ENCODE measurements at regions not wholly inside any gene's neighbourhood (a gene's known extent, or its start where the extent isn't known, plus 50 kb on each side); places are given as distances from the start of the nearest gene placed in this dataset.

- DNase-seq = no peak
Observed at GRCh38 chrX:39890807-39891206, 207.0 kb downstream of the BCOR start.

GRCh38 chrX:39891781-39892180 is 206.0 kb downstream of the BCOR start:
- peak; percentile 1 for DNase-seq

DNA sequence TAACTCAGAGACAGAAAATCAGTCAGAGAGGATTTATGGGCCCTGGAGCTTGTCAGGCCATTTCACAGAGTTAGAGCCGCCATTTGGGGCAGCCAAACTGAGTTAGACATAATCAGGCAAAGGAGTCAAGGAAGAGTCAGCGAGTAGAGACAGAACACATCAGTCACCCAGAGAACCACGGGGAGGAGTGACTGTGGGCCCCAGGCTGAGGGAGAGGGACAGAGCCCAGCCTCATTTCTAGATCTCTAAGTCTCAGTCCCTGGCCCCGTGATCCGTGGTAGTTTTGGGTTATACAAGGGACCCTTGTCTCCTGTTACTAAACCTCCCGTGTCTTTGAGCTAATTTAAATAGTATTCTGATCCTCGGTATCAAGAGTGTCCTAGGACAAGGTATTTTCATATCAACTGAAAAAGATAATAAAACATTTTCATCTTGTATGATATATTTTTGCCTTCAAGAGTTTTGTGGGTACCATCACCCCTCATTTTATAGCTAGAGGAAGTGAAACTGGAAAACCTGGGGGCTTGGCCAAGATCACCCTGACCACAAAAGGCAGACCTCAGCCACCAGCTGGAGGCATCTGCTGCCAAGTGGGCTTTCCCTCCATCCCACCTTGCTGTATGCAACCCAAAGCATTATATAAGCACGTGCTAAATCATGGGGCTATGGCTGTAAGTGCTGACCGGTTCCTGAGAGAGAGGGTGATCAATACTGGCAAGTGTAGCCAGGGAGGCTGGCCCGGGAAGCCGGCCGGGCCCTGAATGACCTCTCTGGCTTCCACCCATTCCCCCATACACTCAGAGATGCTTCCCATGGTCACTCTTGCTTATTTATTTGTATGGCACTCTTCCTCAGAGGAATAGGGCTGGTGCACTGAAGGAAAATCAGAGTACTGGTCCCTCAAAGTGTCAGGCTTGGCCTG is 204.1 kb downstream of the BCOR start:
- DNase-seq = no peak

- no peak for DNase-seq
Observed at GRCh38 chrX:39894683-39895082, 203.1 kb downstream of the BCOR start.

DNA sequence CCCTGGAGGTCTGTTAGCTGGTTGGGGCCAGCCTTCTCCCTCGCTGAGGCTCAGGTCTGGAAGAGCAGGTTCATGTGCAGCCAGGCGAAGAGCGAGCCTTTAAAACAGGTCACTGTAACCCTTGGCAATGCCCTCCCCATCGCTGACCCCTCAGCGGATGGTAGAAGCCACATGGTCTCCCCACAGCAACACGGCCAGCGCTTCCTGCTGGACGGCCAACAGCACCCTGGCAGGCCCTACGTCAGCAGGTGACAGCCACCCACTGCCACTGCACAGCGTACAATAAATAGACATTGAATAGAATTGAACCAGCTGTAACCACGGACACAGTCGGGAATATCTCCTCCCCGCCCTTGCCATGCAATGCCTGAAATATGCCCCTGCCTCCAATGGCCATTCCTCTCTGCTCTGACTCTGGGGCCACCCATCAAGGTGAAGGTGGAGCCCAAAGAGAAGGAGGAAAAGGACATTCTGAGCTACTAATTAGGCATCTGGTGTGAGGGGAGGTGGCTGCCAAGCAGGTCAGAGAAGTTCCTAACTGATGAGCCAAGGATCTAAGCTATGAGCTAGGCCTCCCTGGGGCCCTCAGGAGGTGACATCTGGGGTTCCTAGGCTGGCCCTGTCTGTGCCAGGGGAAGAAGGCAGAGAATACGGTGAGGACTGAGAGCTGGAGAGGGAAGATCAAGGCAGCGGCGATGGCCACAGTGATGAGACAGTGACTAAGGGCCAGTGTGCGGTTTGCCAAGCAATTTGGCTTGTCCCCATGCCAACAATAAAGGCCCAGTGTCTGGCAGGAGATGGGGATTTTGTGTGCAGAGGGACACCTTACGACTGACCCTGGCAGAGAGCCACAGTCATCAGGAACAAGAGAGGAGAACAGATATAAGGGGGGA is 202.3 kb downstream of the BCOR start:
- DNase-seq = no peak

GRCh38 chrX:39896951-39897740 is 200.6 kb downstream of the BCOR start:
- no peak for DNase-seq

- no peak for DNase-seq
Observed at GRCh38 chrX:39897741-39898097, 200.0 kb downstream of the BCOR start.

- DNase-seq = no peak
Observed at GRCh38 chrX:39898147-39898546, 199.6 kb downstream of the BCOR start.

DNA sequence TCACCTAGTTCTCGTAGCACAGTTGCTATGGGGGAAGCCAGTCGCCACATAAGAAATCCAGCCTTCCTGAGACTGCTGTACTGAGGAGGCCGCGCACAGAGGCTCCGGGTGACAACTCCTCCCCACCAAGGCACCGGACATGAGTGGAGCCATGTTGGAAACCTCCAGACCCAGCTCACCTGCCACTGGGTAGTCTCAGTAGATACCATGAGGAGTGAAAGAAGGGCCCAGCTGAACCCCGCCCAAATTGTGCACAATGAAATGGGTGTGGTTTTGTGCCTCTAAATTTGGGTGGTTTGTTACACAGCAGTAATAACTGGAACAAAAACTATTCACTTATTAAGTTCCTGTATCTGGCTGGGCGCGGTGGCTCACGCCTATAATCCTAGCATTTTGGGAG is 198.7 kb downstream of the BCOR start:
- DNase-seq = no peak

DNA sequence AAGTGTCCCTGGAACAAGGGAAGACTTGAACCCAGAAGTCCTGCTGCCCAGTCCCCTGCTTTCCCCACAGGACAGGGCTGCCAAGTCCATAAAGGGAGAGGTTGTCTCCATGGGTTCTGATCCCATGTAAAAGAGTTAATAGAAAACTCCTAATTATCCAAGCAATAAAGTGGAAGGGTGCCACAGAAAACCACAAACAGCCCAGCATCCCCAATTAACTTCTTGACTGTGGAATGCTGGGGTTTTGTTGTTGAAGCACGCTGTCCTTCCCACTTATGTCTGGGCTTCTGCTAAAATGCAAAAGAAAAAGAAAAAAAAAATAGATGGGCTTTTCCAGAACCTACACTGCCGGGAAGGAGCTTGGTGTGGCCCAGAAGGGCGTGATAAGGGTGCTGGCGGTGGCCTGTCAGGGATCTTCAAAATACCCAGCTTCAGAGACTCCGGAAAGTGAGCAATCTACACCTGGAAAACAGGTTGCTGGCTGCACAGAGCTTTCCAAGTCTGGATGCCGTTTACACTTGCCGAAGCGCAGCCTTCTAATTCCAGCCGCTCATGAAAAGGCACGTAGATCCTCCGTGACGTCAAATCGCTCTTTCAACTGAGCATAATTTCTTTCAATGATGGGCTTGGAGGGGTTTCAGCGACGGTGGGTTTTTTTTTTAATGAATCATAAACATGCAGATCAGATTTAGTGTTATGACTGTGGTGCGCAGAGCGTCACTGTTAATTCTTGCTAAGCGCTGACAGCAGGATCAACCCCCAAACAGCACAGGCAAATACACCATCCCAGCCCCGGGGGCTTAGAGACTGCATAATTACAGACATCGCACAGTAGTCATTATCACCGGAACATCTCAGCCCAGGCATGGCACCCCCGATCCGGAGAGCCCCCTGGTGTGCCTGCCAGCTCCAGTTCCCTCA is 197.6 kb downstream of the BCOR start:
- DNase-seq = no peak

GRCh38 chrX:39900777-39901170 is 197.0 kb downstream of the BCOR start:
- no peak for DNase-seq

- DNase-seq = no peak
Observed at GRCh38 chrX:39903343-39903742, 194.4 kb downstream of the BCOR start.

DNA sequence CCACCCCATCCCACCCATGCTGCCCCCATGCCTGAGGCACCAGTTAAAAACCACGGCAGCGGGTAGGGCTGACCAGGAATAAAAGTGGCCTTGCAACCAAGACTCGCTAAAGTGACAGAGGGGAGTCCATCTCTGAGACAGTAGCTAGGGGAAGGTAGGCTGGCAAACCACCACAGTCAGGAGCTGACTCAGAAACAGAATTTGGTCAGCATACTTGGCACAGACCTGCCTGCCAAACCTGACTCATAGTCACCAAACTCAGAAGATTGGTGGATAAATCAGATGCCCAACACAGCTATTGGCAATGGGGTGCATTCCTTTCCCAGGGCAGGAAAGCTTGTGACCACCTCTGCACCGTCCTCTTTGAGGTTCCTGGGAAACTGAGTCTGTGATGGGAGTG is 193.8 kb downstream of the BCOR start:
- DNase-seq = no peak

- no peak for DNase-seq
Observed at GRCh38 chrX:39904816-39905537, 192.8 kb downstream of the BCOR start.

DNA sequence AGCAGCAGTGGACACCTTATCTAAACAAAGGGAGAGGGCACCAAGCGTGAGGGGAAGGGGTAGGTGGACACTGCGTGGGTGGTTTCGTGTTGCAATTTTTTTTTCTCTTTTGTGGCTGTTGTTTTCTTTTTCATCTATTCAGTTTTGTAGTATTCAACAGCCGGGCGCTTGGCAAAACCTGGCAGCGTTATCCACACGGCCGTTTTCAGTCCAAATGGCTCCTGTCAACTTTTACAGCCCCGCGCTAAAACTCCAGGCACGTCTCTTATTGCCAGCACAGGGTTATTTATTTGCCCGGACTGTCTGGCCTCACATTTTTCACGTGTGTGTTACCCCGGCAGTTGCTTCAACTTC is 192.2 kb downstream of the BCOR start:
- no peak for DNase-seq

- no peak for DNase-seq
Observed at GRCh38 chrX:39905946-39906345, 191.8 kb downstream of the BCOR start.

- DNase-seq = no peak
Observed at GRCh38 chrX:39907964-39908661, 189.6 kb downstream of the BCOR start.

- DNase-seq = no peak
Observed at GRCh38 chrX:39909996-39910395, 187.8 kb downstream of the BCOR start.

DNA sequence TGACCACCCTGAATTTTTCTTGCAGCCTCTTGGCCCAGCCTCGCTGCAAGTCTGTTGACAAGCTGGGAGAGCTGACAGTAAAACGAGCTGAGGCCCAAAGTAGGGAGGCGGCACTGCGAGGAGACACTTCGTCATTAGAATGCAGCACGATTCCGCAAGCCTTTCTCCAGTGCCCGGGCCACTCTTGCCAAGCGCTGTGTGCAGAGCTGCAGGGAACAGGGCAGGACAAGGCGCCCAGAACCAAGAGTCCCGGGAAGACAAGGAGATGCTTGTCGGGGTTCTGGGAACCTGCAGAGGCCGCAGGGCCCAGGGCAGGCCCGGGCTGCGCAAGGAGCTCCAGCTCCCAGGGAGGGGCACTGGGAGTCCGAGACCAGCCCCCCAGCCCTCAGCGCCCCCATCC is 187.1 kb downstream of the BCOR start:
- no peak for DNase-seq

GRCh38 chrX:39911278-39911897 is 186.4 kb downstream of the BCOR start:
- no peak for DNase-seq
